ENCODE measurements at regions not wholly inside any gene's neighbourhood (a gene's known extent, or its start where the extent isn't known, plus 50 kb on each side); places are given as distances from the start of the nearest gene placed in this dataset.
"Not testable (repeated sequence)": the region's sequence is repeated elsewhere in the genome, so short reads cannot be mapped to it uniquely, and the experiment has no call there.

DNA sequence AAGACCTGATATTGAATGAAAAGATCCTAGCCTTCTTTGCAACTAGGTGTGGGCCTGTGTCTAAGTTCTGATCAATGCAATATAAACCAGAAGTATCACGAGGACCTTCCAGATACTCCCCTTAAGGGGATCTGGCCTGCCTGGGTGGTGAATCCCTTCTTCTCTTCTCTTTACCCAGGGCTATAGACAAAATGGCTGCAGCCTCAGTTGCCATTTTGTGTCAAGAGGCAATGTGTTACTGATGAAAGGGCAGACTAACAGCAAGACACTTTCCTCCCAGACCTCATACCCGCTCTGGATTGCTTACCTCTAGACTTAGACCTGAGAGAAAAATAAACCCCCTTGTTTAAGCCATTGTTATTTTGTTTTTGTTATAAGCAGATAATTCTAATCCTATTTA is 84.5 kb upstream of the CHD6 start:
- in situ Hi-C loops (cut with HindIII; ENCODE audit: low sequenced_read_pairs): no loop called here
- TF ChIP-seq, protein P1, sequence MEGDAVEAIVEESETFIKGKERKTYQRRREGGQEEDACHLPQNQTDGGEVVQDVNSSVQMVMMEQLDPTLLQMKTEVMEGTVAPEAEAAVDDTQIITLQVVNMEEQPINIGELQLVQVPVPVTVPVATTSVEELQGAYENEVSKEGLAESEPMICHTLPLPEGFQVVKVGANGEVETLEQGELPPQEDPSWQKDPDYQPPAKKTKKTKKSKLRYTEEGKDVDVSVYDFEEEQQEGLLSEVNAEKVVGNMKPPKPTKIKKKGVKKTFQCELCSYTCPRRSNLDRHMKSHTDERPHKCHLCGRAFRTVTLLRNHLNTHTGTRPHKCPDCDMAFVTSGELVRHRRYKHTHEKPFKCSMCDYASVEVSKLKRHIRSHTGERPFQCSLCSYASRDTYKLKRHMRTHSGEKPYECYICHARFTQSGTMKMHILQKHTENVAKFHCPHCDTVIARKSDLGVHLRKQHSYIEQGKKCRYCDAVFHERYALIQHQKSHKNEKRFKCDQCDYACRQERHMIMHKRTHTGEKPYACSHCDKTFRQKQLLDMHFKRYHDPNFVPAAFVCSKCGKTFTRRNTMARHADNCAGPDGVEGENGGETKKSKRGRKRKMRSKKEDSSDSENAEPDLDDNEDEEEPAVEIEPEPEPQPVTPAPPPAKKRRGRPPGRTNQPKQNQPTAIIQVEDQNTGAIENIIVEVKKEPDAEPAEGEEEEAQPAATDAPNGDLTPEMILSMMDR (IDR thresholded peaks at IDR 0.05; ENCODE audit: low read depth, low read length, missing control alignments): no peak
- no peak overlapping the region for H3K4me3 ChIP-seq (ENCODE audit: low read depth, low read length)
- no peak for DNase-seq (ENCODE audit: low read depth)

DNA sequence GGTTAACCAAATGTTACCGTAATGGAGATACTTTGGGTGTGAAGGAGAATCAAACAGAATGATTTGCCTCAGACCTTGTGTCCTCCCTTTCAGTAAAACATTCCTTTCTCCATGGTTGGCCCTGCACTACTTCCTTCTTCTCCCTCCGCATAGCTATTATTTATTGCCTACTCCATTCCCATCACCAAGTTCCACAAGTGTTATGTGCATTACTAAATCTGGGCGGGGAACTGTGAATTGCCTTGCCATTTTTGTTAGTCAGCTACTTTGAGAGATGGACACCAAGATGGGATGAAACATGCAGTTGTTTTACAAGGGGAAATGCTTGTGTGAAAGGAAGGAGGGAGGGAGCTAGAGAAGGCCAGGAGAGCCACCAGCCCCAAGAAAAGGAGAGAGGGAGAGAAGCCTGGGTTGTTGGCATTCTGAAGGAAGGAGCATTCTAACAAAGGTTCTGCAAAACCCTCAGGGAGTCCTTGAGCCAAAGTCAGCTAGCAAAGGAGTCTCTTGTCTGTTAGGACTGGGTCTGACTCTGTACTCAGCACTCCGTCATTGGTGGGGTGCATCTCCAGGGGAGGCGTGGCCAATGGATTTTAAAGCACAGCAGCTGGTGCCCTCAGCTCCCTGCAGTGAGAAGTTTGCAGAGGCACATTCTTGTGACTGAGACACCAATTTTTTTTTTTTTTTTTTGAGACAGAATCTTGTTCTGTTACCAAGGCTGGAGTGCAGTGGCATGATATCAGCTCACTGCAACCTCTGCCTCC is 83.6 kb upstream of the CHD6 start:
- TF ChIP-seq, protein P1 (IDR thresholded peaks at IDR 0.05; ENCODE audit: low read depth, low read length, missing control alignments): no peak
- DNase-seq (ENCODE audit: low read depth): no peak
- H3K4me3 ChIP-seq (ENCODE audit: low read depth, low read length): no peak overlapping the region
- in situ Hi-C loops (cut with HindIII; ENCODE audit: low sequenced_read_pairs): no loop called here

DNA sequence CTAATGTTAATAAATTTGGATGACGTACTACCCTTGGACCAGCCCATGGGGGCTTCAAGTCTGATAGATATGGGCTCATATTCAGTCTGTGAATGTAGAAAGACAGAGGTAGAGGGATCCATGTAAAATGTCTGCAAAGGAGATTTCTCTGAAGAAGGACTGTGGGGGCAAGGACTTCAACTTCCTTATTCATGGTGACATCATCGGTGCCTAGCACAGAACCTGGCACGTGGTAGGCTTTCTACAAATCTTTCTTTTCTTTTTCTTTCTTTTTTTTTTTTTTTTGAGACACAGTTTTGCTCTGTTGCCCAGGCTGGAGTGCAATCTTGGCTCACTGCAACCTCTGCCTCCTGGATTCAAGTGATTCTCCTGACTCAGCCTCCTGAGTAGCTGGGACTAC is 81.5 kb upstream of the CHD6 start:
- in situ Hi-C loops (cut with HindIII; ENCODE audit: low sequenced_read_pairs); H3K4me3 ChIP-seq (ENCODE audit: low read depth, low read length); DNase-seq (ENCODE audit: low read depth): not testable (repeated sequence)

DNA sequence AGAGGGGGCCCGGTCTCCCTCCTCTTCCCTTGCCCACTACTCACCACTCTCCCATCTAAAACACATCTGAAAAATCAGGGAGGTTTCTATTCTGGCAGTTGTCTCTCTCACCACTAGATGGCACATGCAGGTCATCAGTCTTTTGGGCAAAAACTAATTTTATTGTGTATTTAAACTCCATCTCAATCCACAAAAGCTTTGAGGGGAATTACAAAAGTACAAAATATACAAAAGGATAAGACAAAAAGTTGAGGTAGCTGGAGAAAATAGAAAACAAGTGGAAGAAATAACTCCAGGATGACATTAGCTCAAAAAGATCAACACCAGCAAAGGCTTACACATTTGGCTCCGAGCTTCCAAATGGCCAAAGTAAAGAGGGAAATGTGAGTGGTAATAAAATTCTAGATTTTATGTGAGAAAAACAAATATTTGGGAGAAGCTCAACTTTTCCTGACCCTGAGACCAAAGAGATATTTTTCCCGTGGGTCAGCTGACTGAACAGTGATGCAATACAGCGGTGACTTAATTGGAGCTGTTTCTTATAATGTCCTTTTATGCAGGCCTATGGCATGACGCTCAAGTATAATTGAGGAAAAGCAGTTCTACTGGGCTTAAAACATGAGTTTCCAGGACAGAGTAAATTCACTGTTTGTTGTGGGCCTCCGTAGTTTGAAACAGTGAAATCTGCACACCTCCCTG is 79.8 kb upstream of the CHD6 start:
- TF ChIP-seq, protein P1 (IDR thresholded peaks at IDR 0.05; ENCODE audit: low read depth, low read length, missing control alignments): peak; percentile 92
- in situ Hi-C loops (cut with HindIII; ENCODE audit: low sequenced_read_pairs): no loop called here
- no peak overlapping the region for H3K4me3 ChIP-seq (ENCODE audit: low read depth, low read length)
- peak; percentile 6 for DNase-seq (ENCODE audit: low read depth)

DNA sequence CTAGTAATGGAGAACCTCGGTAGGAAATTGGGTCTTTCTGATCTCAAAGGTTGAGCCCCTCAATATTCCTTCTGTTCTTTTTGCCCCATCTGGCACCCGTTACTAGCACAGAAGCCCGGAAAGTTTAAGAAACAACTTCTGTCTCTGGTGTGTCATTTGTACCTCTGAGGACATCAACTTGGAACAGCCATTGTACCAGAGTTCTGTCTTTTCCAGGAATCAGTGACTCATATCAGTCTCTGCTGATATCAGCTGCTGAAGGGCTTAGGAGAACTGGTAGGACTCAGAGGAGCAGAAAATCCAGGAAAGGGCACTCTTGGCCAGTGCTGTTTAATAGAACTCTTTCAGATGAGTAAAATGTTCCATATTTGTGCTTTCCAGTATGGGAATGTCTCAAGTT is 78.3 kb upstream of the CHD6 start:
- TF ChIP-seq, protein P1 (IDR thresholded peaks at IDR 0.05; ENCODE audit: low read depth, low read length, missing control alignments): no peak
- no peak for DNase-seq (ENCODE audit: low read depth)
- in situ Hi-C loops (cut with HindIII; ENCODE audit: low sequenced_read_pairs): no loop called here
- H3K4me3 ChIP-seq (ENCODE audit: low read depth, low read length): no peak overlapping the region

DNA sequence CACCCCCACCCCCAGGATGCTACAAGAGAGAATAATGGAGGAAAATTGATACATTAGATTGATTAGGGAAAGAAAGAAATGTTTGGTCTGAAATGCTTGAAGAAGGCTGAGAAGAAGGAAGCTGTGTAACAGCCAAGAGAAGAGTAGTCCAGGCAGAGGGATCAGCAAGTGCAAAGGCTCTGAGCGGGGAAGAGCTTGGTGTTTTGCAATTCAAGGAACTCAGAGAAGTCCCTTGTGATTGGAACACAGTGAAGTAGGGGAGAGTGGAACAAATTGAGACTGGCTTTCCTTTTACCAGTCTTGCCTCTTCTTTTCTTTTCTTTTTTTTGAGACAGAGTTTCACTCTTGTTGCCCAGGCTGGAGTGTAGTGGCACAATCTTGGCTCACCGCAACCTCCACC is 76.6 kb upstream of the CHD6 start:
- in situ Hi-C loops (cut with HindIII; ENCODE audit: low sequenced_read_pairs): no loop called here
- TF ChIP-seq, protein P1 (IDR thresholded peaks at IDR 0.05; ENCODE audit: low read depth, low read length, missing control alignments): no peak
- H3K4me3 ChIP-seq (ENCODE audit: low read depth, low read length): no peak overlapping the region
- no peak for DNase-seq (ENCODE audit: low read depth)
